Right forelimb (tissue), 1 donor: ENCODE measurements at regions not wholly inside any gene's neighbourhood (a gene's known extent, or its start where the extent isn't known, plus 50 kb on each side); places are given as distances from the start of the nearest gene placed in this dataset.

Experiments used
- DNase-seq: peaks from one replicate; pipeline ENCODE4 v3.0.0-alpha.2; 2018

DNA sequence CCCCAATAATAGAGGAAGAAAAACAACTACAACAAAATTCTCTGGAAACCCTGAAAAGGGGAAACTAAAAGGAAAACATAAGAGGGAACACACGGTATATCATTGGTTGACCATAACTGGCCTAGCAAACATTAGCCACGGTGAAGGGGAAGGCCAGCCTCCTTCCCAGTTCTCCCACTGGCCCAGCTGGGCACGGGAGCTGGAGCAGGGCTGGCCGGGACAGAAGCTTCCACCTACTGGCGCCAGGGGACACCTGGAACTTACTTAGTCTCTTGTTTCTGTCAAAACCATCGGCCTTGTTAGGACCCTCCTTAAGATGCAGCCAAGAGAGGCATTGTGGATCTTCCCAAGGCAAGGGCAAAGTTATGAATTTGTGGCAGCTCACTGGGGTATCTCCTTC is 56.1 kb upstream of the DLGAP1 start:
- DNase-seq = no peak

DNA sequence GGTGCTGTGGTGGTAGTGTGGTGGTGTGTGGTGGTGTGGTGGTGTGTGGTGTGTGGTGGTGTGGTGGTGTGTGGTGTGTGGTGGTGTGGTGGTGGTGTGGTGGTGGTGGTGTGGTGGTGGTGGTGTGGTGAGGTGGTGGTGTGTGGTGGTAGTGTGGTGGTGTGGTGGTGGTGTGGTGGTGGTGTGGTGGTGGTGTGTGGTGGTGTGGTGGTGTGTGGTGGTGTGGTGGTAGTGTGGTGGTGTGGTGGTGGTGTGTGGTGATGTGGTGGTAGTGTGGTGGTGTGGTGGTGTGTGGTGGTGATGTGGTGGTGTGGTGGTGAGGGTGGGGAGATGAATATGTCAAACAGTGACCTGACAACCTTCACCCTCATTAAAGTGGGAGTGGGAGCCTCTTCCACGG is 55.6 kb upstream of the DLGAP1 start:
- DNase-seq = peak; percentile 61

DNA sequence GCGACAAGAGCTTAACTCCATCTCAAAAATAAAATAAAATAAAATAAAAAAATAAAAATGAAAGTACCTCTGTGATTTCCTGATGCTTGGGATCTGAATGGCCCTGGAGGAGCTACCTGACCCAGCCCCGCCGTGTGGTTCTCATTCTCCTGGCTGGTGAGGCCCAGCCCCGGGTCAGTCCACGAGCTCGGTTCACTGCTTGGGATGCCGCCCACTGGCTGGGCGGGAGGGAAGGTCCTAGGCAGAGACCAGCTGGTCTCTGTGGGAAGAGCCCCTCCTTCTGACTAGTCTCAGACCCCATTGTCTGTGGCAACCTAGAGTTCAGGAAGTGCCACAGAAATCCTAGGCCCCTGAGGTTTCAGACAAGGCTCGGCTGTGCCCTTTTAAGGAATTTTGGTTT is 55.1 kb upstream of the DLGAP1 start:
- DNase-seq = no peak
